H1 (cell line): ENCODE measurements at regions not wholly inside any gene's neighbourhood (a gene's known extent, or its start where the extent isn't known, plus 50 kb on each side); places are given as distances from the start of the nearest gene placed in this dataset.

Experiments used
- CTCF ChIA-PET: fragments of 300-600 bp; sonication (Branson Sonifier 250); formaldehyde crosslinking; loops from one replicate; lab custom pipeline; 2021; ENCODE audit not compliant: partially characterized antibody; lab: Charles Lee
- POLR2A ChIA-PET: fragments of 300-600 bp; sonication (Branson Sonifier 250); formaldehyde crosslinking; loops from one replicate; lab custom pipeline; 2021; ENCODE audit warnings: inconsistent platforms; ENCODE audit not compliant: partially characterized antibody; lab: Charles Lee
- DNase-seq, 2 experiments: peaks; one replicate each; pipeline versions ENCODE4 v3.0.0 to v3.0.0-alpha.2; 2010 to 2022; ENCODE audit warnings: low spot score in 2 of 2, low read depth in 1 of 2, mixed read lengths in 1 of 2
- FAIRE-seq: peaks from 2 replicates; lab custom pipeline; 2011; peaks lifted over from hg19 to GRCh38; lab: Jason Lieb, UNC
- H2AFZ ChIP-seq: 2 replicates; pipeline ENCODE4 v1.8.1; 2012; ENCODE audit warnings: low read length, inconsistent platforms
- H2AK5ac ChIP-seq: 2 replicates; pipeline ENCODE4 v1.6.1; 2013; ENCODE audit warnings: low read depth, low read length
- H2BK120ac ChIP-seq: replicated peaks from 2 replicates; pipeline ENCODE3; 2013; ENCODE audit warnings: low read depth, low read length, inconsistent platforms
- H2BK12ac ChIP-seq: 2 replicates; pipeline ENCODE4 v1.6.1; 2013; ENCODE audit warnings: low read depth, low read length
- H2BK15ac ChIP-seq: 2 replicates; pipeline ENCODE4 v1.6.1; 2013; ENCODE audit warnings: low read length
- H2BK20ac ChIP-seq: 2 replicates; pipeline ENCODE4 v1.6.1; 2013; ENCODE audit warnings: low read length
- H2BK5ac ChIP-seq: 2 replicates; pipeline ENCODE4 v1.6.1; 2013; ENCODE audit warnings: low read depth, low read length
- H3K14ac ChIP-seq: 2 replicates; pipeline ENCODE4 v1.6.1; 2013; ENCODE audit warnings: inconsistent platforms; ENCODE audit not compliant: insufficient read length
- H3K18ac ChIP-seq: 2 replicates; pipeline ENCODE4 v1.6.1; 2013; ENCODE audit warnings: low read length; ENCODE audit errors: extremely low read depth
- H3K23ac ChIP-seq: 2 replicates; pipeline ENCODE4 v1.6.1; 2013; ENCODE audit warnings: inconsistent platforms; ENCODE audit not compliant: insufficient read length
- H3K23me2 ChIP-seq: 2 replicates; pipeline ENCODE4 v1.6.1; 2013; ENCODE audit warnings: low read depth, low read length
- H3K27ac ChIP-seq: 2 replicates; pipeline ENCODE4 v1.6.1; 2011; ENCODE audit warnings: low read depth, low read length, inconsistent platforms
- H3K27me3 ChIP-seq, 4 experiments: replicated peaks in 1 of 4; 1 replicate in 1 of 4; 2 replicates in 3 of 4; pipeline versions ENCODE4 v1.6.1 to v1.8.1; 2011 to 2013; ENCODE audit warnings: low read length in 3 of 4, mild to moderate bottlenecking in 3 of 4, inconsistent platforms in 2 of 4, mixed read lengths in 2 of 4, moderate library complexity in 1 of 4; ENCODE audit not compliant: control insufficient read depth in 3 of 4, insufficient read depth in 3 of 4; ENCODE audit errors: extremely low read depth in 1 of 4
- H3K36me3 ChIP-seq, 4 experiments: 2 replicates each; pipeline versions ENCODE4 v1.6.1 to v1.8.1; 2011 to 2013; ENCODE audit warnings: mild to moderate bottlenecking in 4 of 4, low read length in 3 of 4, moderate library complexity in 2 of 4, control low read depth in 1 of 4, inconsistent platforms in 1 of 4; ENCODE audit not compliant: insufficient read depth in 4 of 4, control insufficient read depth in 2 of 4
- H3K4ac ChIP-seq: replicated peaks from 2 replicates; pipeline ENCODE3; 2013; ENCODE audit warnings: low read length, low read depth, mixed read lengths, inconsistent platforms; ENCODE audit not compliant: insufficient read length
- H3K4me1 ChIP-seq, 4 experiments: replicated peaks in 1 of 4; 1 replicate in 1 of 4; 2 replicates in 3 of 4; pipeline versions ENCODE4 v1.6.1 to v1.8.1; 2011 to 2013; ENCODE audit warnings: low read length in 3 of 4, inconsistent platforms in 2 of 4, mixed read lengths in 1 of 4; ENCODE audit not compliant: insufficient read depth in 4 of 4, control insufficient read depth in 3 of 4
- H3K4me2 ChIP-seq, 2 experiments: 2 replicates each; pipeline versions ENCODE4 v1.6.1 to v1.8.1; 2011 to 2013; ENCODE audit warnings: low read depth in 2 of 2, low read length in 2 of 2, control low read depth in 1 of 2, inconsistent platforms in 1 of 2, mild to moderate bottlenecking in 1 of 2; ENCODE audit not compliant: insufficient read depth in 1 of 2
- H3K4me3 ChIP-seq, 4 experiments: fragments of 200-600, 300-600 bp in 1 of 4; sonication (generic), shearing (Covaris generic), sonication (Bioruptor Twin) in 1 of 4; 2 replicates each; pipeline versions ENCODE4 v1.5.1 to v1.8.1; 2011 to 2016; ENCODE audit warnings: low read length in 4 of 4, low read depth in 3 of 4, control low read depth in 2 of 4, inconsistent platforms in 2 of 4, mild to moderate bottlenecking in 2 of 4, mixed read lengths in 1 of 4, moderate library complexity in 1 of 4; ENCODE audit not compliant: insufficient read depth in 2 of 4; ENCODE audit errors: extremely low read depth in 1 of 4
- H3K56ac ChIP-seq: replicated peaks from 2 replicates; pipeline ENCODE3; 2013; ENCODE audit warnings: low read depth, mild to moderate bottlenecking, mixed read lengths, low read length, inconsistent platforms; ENCODE audit not compliant: insufficient read length
- H3K79me1 ChIP-seq: 2 replicates; pipeline ENCODE4 v1.6.1; 2013; ENCODE audit warnings: low read depth, low read length, control low read depth
- H3K79me2 ChIP-seq, 2 experiments: 2 replicates each; pipeline versions ENCODE4 v1.6.1 to v1.8.1; 2012 to 2013; ENCODE audit warnings: low read length in 2 of 2, mild to moderate bottlenecking in 2 of 2, inconsistent platforms in 1 of 2; ENCODE audit not compliant: insufficient read depth in 2 of 2, control insufficient read depth in 1 of 2
- H3K9ac ChIP-seq, 4 experiments: replicated peaks in 1 of 4; 1 replicate in 1 of 4; 2 replicates in 3 of 4; pipeline versions ENCODE4 v1.6.1 to v1.8.1; 2011 to 2013; ENCODE audit warnings: low read depth in 3 of 4, low read length in 3 of 4, control low read depth in 2 of 4, mild to moderate bottlenecking in 2 of 4, moderate library complexity in 2 of 4, inconsistent platforms in 1 of 4; ENCODE audit errors: extremely low read depth in 1 of 4
- H3K9me3 ChIP-seq, 2 experiments: 2 replicates each; pipeline versions ENCODE4 v1.6.1 to v1.8.1; 2012 to 2013; ENCODE audit warnings: mild to moderate bottlenecking in 2 of 2, moderate library complexity in 2 of 2, control low read depth in 1 of 2, inconsistent platforms in 1 of 2, low read depth in 1 of 2, low read length in 1 of 2, mixed read lengths in 1 of 2; ENCODE audit not compliant: insufficient read depth in 2 of 2
- H4K20me1 ChIP-seq, 2 experiments: replicated peaks in 1 of 2; 2 replicates each; pipeline versions ENCODE3 to v1.8.1; 2011 to 2013; ENCODE audit warnings: inconsistent platforms in 2 of 2, low read length in 2 of 2, mild to moderate bottlenecking in 1 of 2; ENCODE audit not compliant: insufficient read depth in 2 of 2, control insufficient read depth in 1 of 2
- H4K5ac ChIP-seq: 2 replicates; pipeline ENCODE4 v1.6.1; 2013; ENCODE audit warnings: low read length, low read depth, mixed read lengths, inconsistent platforms; ENCODE audit not compliant: insufficient read length
- H4K8ac ChIP-seq: 2 replicates; pipeline ENCODE4 v1.8.0; 2013; ENCODE audit warnings: mild to moderate bottlenecking, moderate library complexity, low read length, inconsistent platforms; ENCODE audit not compliant: insufficient read depth; ENCODE audit errors: extremely low read depth
- H4K91ac ChIP-seq: replicated peaks from 2 replicates; pipeline ENCODE3; 2013; ENCODE audit warnings: low read length, mixed read lengths, inconsistent platforms; ENCODE audit not compliant: insufficient read length
- RFX5 ChIP-seq: IDR thresholded peaks from 2 replicates; pipeline ENCODE4 v1.6.1; 2011; ENCODE audit warnings: low read depth, low read length, improper control_type of control experiment, borderline replicate concordance
- WGBS, 2 experiments: shearing (Covaris generic) in 1 of 2; methylation state at CpG; one replicate each; pipeline versions ENCODE4 v1.1.6 to v1.1.7; 2013 to 2015; ENCODE audit warnings: low lambda C conversion rate in 2 of 2, mixed read lengths in 2 of 2, inconsistent platforms in 1 of 2, low coverage in 1 of 2, missing lambda C conversion rate in 1 of 2; ENCODE audit not compliant: insufficient replicate concordance in 2 of 2, insufficient coverage in 1 of 2, insufficient read length in 1 of 2; ENCODE audit errors: extremely low coverage in 1 of 2, missing lambda C conversion rate in 1 of 2; 5-methylcytosine and 5-hydroxymethylcytosine counted together

- Histone ChIP-seq H3K27ac (no peak overlapping the region), H2BK5ac (no peak overlapping the region), H3K9ac (no peak overlapping the region), H3K23ac (no peak overlapping the region), H3K14ac (no peak overlapping the region), H3K4ac (no peak overlapping the region), H4K20me1 (no peaks in the 10 kb centered on the region), H3K56ac (no peak overlapping the region), H3K79me2 (no peaks in the 10 kb centered on the region), H4K8ac (no peak overlapping the region), H3K4me3 (no peak overlapping the region), H3K27me3 (peaks cover 0 to 1% (median 0%) of the 10 kb centered on the region in 4 experiments; a peak in 1 of 7 replicates), H2AK5ac (no peak overlapping the region), H3K23me2 (no peaks in the 10 kb centered on the region), H3K4me1 (no peaks in the 10 kb centered on the region; a peak in 2 of 7 replicates), H3K4me2 (no peak overlapping the region), H2BK120ac (no peak overlapping the region), H4K5ac (no peak overlapping the region), H3K9me3 (peaks cover 0 to 3% of the 10 kb centered on the region in 2 experiments; a peak in 1 of 4 replicates), H4K91ac (no peak overlapping the region), H2AFZ (no peak overlapping the region), H2BK15ac (no peak overlapping the region), H3K79me1 (no peaks in the 10 kb centered on the region), H3K36me3 (no peaks in the 10 kb centered on the region), H3K18ac (no peak overlapping the region), H2BK20ac (no peak overlapping the region), H2BK12ac (no peak overlapping the region)
- FAIRE-seq, result no peak
- WGBS, 2 experiments, result 91% methylated on average over 3 of the region's 3 CpGs; no CpG with 5 or more reads in 1 of the 2 experiments
- CTCF ChIA-PET, result no interaction called here
- TF ChIP-seq RFX5, result no peak
- POLR2A ChIA-PET, result no interaction called here
- no peak for DNase-seq
Measured at GRCh38 chr5:159751459-159751858, 164.8 kb upstream of the ADRA1B start.
